ENCODE measurements at regions not wholly inside any gene's neighbourhood (a gene's known extent, or its start where the extent isn't known, plus 50 kb on each side); places are given as distances from the start of the nearest gene placed in this dataset.
A peak's percentile ranks its signal among the peaks of the same experiment; 100 is the strongest.

DNA sequence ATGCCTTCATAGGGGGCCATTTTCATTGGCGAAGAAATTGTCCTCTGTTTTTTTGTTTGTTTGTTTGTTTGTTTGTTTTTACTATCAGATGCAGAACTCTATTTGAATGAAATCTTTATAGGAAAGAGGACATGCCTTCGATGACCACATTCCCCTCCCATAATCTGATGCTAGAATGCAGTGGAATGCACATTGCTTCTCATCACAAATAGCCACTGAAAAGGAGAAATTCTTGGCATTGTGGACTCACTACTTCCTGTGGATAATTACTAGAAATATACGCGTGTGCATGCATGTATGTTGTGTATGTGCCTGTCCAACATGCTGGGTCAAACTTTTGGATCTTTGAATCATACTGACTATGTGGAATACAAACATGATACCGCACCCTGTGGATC lies 70.5 kb upstream of the SFMBT2 start:
- Histone ChIP-seq H3K36me3 (ENCODE audit: control insufficient read depth in 4 of 4, insufficient read depth in 4 of 4, low read length in 4 of 4) (no peaks in the 10 kb centered on the region), H3K4me3 (no peak overlapping the region), H3K27me3 (ENCODE audit: control insufficient read depth in 3 of 3, insufficient read depth in 3 of 3, low read length in 2 of 3) (peaks cover 0 to 3% (median 0%) of the 10 kb centered on the region in 3 donors), H3K4me1 (ENCODE audit: control insufficient read depth in 5 of 5, insufficient read depth in 5 of 5, low read length in 5 of 5) (peaks cover 0 to 16% (median 6%) of the 10 kb centered on the region in 5 donors), H3K9me3 (ENCODE audit: control insufficient read depth in 4 of 4, insufficient read depth in 3 of 4, low read length in 3 of 4) (peaks cover 0 to 1% (median 0%) of the 10 kb centered on the region in 4 donors), H3K9ac (ENCODE audit: insufficient read depth in 1 of 2, low read length in 2 of 2) (no peak overlapping the region), H3K27ac (ENCODE audit: low read depth in 1 of 2, low read length in 1 of 2) (no peak overlapping the region)
- WGBS, 2 donors: 46 to 64% methylated on average over 5 of the region's 5 CpGs
- DNase-seq: peak; percentile 43 to 84 (median 78)
- ATAC-seq (ENCODE audit: insufficient read depth, low FRiP score): no peak
- no peak for TF ChIP-seq CTCF (IDR thresholded peaks at IDR 0.05; ENCODE audit: control extremely low read depth, extremely low read depth)

DNA sequence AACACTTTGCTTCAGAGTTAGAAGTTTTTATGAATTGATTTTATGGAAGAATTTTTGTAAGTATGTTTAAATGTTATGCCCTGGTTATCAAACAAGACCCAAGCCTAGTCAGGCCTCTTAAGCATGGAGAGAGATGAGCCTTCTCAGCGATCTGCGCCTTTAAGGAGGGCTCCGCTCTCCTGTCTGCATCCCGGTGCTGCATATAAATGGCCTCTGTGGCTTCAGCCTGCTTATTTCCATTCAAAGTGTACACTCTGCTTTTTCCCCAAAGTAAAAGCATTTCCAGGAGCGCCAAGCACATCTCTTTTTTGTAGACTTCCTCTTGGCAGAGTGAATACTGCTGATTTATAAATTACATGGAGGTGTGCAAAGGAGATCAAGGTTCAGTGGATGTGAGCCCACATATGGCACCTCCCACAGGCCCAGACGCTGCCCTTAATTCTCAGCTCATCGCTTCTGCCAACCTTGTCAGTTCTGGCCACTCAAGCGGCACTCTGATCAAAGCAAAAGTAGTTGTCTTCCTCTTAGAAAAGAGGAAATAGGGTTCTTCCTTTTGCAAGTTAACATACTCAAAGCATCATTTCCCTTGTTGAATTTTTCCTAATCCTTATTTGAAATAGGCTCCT lies 70.0 kb upstream of the SFMBT2 start:
- H3K36me3 ChIP-seq (ENCODE audit: control insufficient read depth in 4 of 4, insufficient read depth in 4 of 4, low read length in 4 of 4): no peaks in the 10 kb centered on the region
- H3K9me3 ChIP-seq (ENCODE audit: control insufficient read depth in 4 of 4, insufficient read depth in 3 of 4, low read length in 3 of 4): peaks cover 0 to 1% (median 0%) of the 10 kb centered on the region in 4 donors
- peaks cover 0 to 3% (median 0%) of the 10 kb centered on the region in 3 donors for H3K27me3 ChIP-seq (ENCODE audit: control insufficient read depth in 3 of 3, insufficient read depth in 3 of 3, low read length in 2 of 3)
- peaks cover 0 to 17% (median 6%) of the 10 kb centered on the region in 5 donors for H3K4me1 ChIP-seq (ENCODE audit: control insufficient read depth in 5 of 5, insufficient read depth in 5 of 5, low read length in 5 of 5)
- ATAC-seq (ENCODE audit: insufficient read depth, low FRiP score) (no peak), DNase-seq (no peak)
- H3K27ac ChIP-seq (ENCODE audit: low read depth in 1 of 2, low read length in 1 of 2): no peak overlapping the region
- no peak for TF ChIP-seq CTCF (IDR thresholded peaks at IDR 0.05; ENCODE audit: control extremely low read depth, extremely low read depth)
- H3K9ac ChIP-seq (ENCODE audit: insufficient read depth in 1 of 2, low read length in 2 of 2): no peak overlapping the region
- whole genome bisulfite sequencing, 2 donors: 44 to 52% methylated on average over 8 of the region's 8 CpGs
- H3K4me3 ChIP-seq: no peak overlapping the region

DNA sequence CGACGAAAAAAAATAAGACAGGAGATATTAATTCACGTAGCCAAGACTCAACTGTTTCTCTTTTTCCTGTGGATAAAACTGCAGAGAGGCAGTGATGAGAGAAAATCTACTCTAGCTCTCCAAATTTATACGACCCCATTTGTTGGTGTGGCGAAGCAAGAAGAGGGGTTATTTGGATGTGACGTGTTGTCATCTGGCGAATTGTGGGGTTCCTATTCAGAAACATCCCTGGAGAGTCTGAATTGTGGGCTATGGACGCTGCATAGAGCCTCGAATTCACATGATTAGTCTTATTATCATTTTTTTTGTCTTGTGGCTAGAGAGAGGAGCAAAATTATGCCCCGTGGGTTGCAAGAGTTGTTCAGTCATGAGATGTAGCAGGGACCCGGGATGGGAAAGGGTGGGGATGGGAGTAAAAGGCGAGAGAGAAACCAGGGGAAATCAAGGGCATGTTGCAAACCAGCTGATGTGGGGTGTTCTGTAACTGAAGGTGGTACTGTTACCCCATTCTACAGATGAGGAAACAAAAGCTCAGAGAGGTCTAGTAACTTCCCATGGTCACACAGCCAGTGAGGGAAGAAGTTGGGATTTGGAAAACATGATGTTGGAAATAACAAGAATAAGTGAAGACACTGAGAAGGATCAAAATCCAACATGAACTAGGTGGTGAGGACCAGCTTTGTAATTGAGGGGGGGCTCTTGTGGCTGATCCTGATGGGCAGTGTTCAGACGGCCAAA lies 69.2 kb upstream of the SFMBT2 start:
- WGBS, 2 donors: 91 to 93% methylated on average over 13 of the region's 13 CpGs
- no peak for TF ChIP-seq CTCF (IDR thresholded peaks at IDR 0.05; ENCODE audit: control extremely low read depth, extremely low read depth)
- H3K36me3 ChIP-seq (ENCODE audit: control insufficient read depth in 4 of 4, insufficient read depth in 4 of 4, low read length in 4 of 4): no peaks in the 10 kb centered on the region
- ATAC-seq (ENCODE audit: insufficient read depth, low FRiP score) (no peak), DNase-seq (no peak)
- no peak overlapping the region for H3K27ac ChIP-seq (ENCODE audit: low read depth in 1 of 2, low read length in 1 of 2)
- no peak overlapping the region for H3K9ac ChIP-seq (ENCODE audit: insufficient read depth in 1 of 2, low read length in 2 of 2)
- H3K4me1 ChIP-seq (ENCODE audit: control insufficient read depth in 5 of 5, insufficient read depth in 5 of 5, low read length in 5 of 5): peaks cover 0 to 22% (median 6%) of the 10 kb centered on the region in 5 donors
- peaks cover 0 to 1% (median 0%) of the 10 kb centered on the region in 4 donors for H3K9me3 ChIP-seq (ENCODE audit: control insufficient read depth in 4 of 4, insufficient read depth in 3 of 4, low read length in 3 of 4)
- no peak overlapping the region for H3K4me3 ChIP-seq
- H3K27me3 ChIP-seq (ENCODE audit: control insufficient read depth in 3 of 3, insufficient read depth in 3 of 3, low read length in 2 of 3): peaks cover 0 to 1% (median 0%) of the 10 kb centered on the region in 3 donors
